Astrocyte (in vitro differentiated cells and primary cell): ENCODE measurements at regions not wholly inside any gene's neighbourhood (a gene's known extent, or its start where the extent isn't known, plus 50 kb on each side); places are given as distances from the start of the nearest gene placed in this dataset.

Experiments used
- EZH2 ChIP-seq: IDR thresholded peaks from 2 replicates; pipeline ENCODE4 v1.6.1; 2012; ENCODE audit warnings: mild to moderate bottlenecking, low read length, inconsistent platforms; ENCODE audit not compliant: insufficient read depth
- TF ChIP-seq, protein P1 (sequence below): IDR thresholded peaks from 2 replicates; pipeline ENCODE4 v1.5.1; 2011; ENCODE audit warnings: low read depth, mild to moderate bottlenecking, inconsistent platforms, low read length, moderate library complexity; ENCODE audit not compliant: insufficient read depth

DNA sequence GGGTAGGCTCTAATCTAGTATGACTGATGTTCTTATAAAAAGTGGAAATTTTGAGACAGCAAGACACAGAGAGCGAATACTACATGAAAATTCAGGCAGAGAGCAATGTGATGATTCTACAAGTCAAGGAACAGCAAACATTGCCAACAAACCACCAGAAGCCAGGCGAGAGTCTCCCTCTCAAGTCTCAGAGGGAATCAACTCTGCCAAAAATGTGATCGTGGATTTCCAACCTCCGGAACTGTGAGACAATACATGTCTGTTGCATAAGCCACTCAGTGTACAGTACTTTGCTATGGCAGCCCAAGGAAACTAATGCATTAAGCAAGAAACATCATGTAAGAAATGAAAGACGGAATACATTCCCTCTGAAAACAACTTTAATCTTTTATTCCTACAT, 52.1 kb upstream of the CCNG1 start:
- TF ChIP-seq, protein P1, sequence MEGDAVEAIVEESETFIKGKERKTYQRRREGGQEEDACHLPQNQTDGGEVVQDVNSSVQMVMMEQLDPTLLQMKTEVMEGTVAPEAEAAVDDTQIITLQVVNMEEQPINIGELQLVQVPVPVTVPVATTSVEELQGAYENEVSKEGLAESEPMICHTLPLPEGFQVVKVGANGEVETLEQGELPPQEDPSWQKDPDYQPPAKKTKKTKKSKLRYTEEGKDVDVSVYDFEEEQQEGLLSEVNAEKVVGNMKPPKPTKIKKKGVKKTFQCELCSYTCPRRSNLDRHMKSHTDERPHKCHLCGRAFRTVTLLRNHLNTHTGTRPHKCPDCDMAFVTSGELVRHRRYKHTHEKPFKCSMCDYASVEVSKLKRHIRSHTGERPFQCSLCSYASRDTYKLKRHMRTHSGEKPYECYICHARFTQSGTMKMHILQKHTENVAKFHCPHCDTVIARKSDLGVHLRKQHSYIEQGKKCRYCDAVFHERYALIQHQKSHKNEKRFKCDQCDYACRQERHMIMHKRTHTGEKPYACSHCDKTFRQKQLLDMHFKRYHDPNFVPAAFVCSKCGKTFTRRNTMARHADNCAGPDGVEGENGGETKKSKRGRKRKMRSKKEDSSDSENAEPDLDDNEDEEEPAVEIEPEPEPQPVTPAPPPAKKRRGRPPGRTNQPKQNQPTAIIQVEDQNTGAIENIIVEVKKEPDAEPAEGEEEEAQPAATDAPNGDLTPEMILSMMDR = no peak
- TF ChIP-seq EZH2 = no peak
